Vagina (tissue), 2 donors: ENCODE measurements at regions not wholly inside any gene's neighbourhood (a gene's known extent, or its start where the extent isn't known, plus 50 kb on each side); places are given as distances from the start of the nearest gene placed in this dataset.

Experiments used
- POLR2A ChIP-seq, 2 donors: fragments of 450-650 bp; IDR thresholded peaks; one replicate each; pipeline ENCODE4 v1.6.1; 2017; ENCODE audit warnings: antibody characterized with exemption in 2 of 2, mild to moderate bottlenecking in 2 of 2, moderate library complexity in 2 of 2
- POLR2AphosphoS5 ChIP-seq, 2 donors: sonication (generic); formaldehyde crosslinking; IDR thresholded peaks; one replicate each; pipeline ENCODE4 v1.9.0; 2017; ENCODE audit warnings: antibody characterized with exemption in 2 of 2, mild to moderate bottlenecking in 2 of 2, low read depth in 1 of 2; ENCODE audit not compliant: insufficient read depth in 1 of 2
- TF ChIP-seq, protein P1 (sequence below), 3 experiments: fragments of 450-650 bp in 2 of 3; fragments of 200-600 bp in 1 of 3; sonication (generic) in 1 of 3; IDR thresholded peaks; one replicate each; pipeline ENCODE4 v1.5.1; 2017 to 2019; ENCODE audit warnings: antibody characterized with exemption in 3 of 3, mild to moderate bottlenecking in 2 of 3, moderate library complexity in 2 of 3

DNA sequence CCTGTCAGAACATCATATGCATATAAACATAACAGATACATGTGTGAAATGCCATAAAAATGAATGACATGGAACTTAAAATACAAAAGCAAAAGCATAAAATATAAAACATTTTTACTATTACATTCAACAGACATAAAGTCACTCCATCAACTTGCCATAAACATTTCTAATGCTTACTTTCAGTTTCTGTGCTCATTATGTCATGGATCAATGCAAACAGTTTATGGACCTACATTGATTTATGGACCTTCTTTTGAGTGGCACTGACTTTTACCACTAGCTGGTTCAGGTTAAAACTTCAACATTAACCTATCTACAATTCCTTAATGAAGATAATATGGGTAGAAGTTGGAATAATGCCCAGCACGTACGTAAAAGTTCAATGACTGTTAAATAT lies 577.4 kb upstream of the LMCD1 start:
- TF ChIP-seq POLR2AphosphoS5 (IDR thresholded peaks at IDR 0.05; ENCODE audit: insufficient read depth in 1 of 2, low read depth in 1 of 2), result no peak
- TF ChIP-seq, protein P1, sequence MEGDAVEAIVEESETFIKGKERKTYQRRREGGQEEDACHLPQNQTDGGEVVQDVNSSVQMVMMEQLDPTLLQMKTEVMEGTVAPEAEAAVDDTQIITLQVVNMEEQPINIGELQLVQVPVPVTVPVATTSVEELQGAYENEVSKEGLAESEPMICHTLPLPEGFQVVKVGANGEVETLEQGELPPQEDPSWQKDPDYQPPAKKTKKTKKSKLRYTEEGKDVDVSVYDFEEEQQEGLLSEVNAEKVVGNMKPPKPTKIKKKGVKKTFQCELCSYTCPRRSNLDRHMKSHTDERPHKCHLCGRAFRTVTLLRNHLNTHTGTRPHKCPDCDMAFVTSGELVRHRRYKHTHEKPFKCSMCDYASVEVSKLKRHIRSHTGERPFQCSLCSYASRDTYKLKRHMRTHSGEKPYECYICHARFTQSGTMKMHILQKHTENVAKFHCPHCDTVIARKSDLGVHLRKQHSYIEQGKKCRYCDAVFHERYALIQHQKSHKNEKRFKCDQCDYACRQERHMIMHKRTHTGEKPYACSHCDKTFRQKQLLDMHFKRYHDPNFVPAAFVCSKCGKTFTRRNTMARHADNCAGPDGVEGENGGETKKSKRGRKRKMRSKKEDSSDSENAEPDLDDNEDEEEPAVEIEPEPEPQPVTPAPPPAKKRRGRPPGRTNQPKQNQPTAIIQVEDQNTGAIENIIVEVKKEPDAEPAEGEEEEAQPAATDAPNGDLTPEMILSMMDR (IDR thresholded peaks at IDR 0.05), result no peak
- no peak for TF ChIP-seq POLR2A (IDR thresholded peaks at IDR 0.05)
